Tibial artery (tissue), 4 donors: ENCODE measurements at regions not wholly inside any gene's neighbourhood (a gene's known extent, or its start where the extent isn't known, plus 50 kb on each side); places are given as distances from the start of the nearest gene placed in this dataset.

ENCODE experiments used
- DNase-seq, 2 donors: peaks; one replicate each; pipeline ENCODE4 v3.0.0-alpha.2; 2019
- H3K27ac ChIP-seq, 2 donors: fragments of 200-600 bp; sonication (generic) in 1 of 2; 1 replicate in 1 of 2; 2 replicates in 1 of 2; pipeline ENCODE4 v1.5.1; 2018 to 2019; ENCODE audit warnings: mild to moderate bottlenecking in 1 of 2
- H3K27me3 ChIP-seq, 2 donors: fragments of 200-600 bp; sonication (generic) in 1 of 2; one replicate each; pipeline versions ENCODE4 v1.5.1 to v1.6.0; 2016 to 2019
- H3K36me3 ChIP-seq, 3 donors: fragments of 200-600 bp; sonication (generic) in 2 of 3; one replicate each; pipeline ENCODE4 v1.5.1; 2016 to 2019; ENCODE audit warnings: mild to moderate bottlenecking in 2 of 3
- H3K4me1 ChIP-seq, 4 donors: fragments of 200-600 bp; sonication (generic) in 2 of 4; 1 replicate in 3 of 4; 2 replicates in 1 of 4; pipeline ENCODE4 v1.5.1; 2016 to 2019
- H3K4me3 ChIP-seq, 2 donors: fragments of 200-600 bp; sonication (generic) in 1 of 2; 1 replicate in 1 of 2; 2 replicates in 1 of 2; pipeline ENCODE4 v1.5.1; 2018 to 2019; ENCODE audit warnings: mild to moderate bottlenecking in 2 of 2
- H3K9me3 ChIP-seq, 3 donors: fragments of 200-600 bp; sonication (generic) in 1 of 3; one replicate each; pipeline ENCODE4 v1.5.1; 2016 to 2019
- CTCF ChIP-seq, 2 experiments: fragments of 200-600 bp in 1 of 2; fragments of 450-650 bp in 1 of 2; IDR thresholded peaks; one replicate each; pipeline ENCODE4 v1.5.1; 2017 to 2019; ENCODE audit warnings: antibody characterized with exemption in 2 of 2, mild to moderate bottlenecking in 1 of 2, moderate library complexity in 1 of 2
- intact Hi-C: fragments of 100-400 bp; cut with DNase I; formaldehyde crosslinking; loops from one replicate; pipeline ENCODE4 v1.15.0; 2023; ENCODE audit warnings: low total_unique reads

GRCh38 chr2:128622955-128623620, 304.4 kb upstream of the HS6ST1 start:
- Histone ChIP-seq H3K4me3 (no peak overlapping the region), H3K36me3 (no peaks in the 10 kb centered on the region), H3K4me1 (peaks cover 0 to 5% (median 0%) of the 10 kb centered on the region in 4 donors), H3K27me3 (no peaks in the 10 kb centered on the region), H3K9me3 (no peaks in the 10 kb centered on the region), H3K27ac (no peak overlapping the region)
- DNase-seq = no peak
- TF ChIP-seq CTCF (IDR thresholded peaks at IDR 0.05) = no peak
- intact Hi-C loops = no loop called here

- intact Hi-C loops = no loop called here
- no peak for DNase-seq
- H3K4me3 ChIP-seq = no peak overlapping the region
- H3K4me1 ChIP-seq = peaks cover 0 to 5% (median 0%) of the 10 kb centered on the region in 4 donors
- TF ChIP-seq CTCF (IDR thresholded peaks at IDR 0.05) = no peak
- no peaks in the 10 kb centered on the region for H3K27me3 ChIP-seq
- no peaks in the 10 kb centered on the region for H3K36me3 ChIP-seq
- H3K9me3 ChIP-seq = no peaks in the 10 kb centered on the region
- H3K27ac ChIP-seq = no peak overlapping the region
Observed at GRCh38 chr2:128623776-128624761, 305.4 kb upstream of the HS6ST1 start.

- Histone ChIP-seq H3K4me1 (peaks cover 0 to 5% (median 0%) of the 10 kb centered on the region in 4 donors), H3K4me3 (no peak overlapping the region), H3K9me3 (no peaks in the 10 kb centered on the region), H3K27ac (no peak overlapping the region), H3K27me3 (no peaks in the 10 kb centered on the region), H3K36me3 (no peaks in the 10 kb centered on the region)
- DNase-seq = no peak
- intact Hi-C loops = no loop called here
- TF ChIP-seq CTCF (IDR thresholded peaks at IDR 0.05) = no peak
Observed at GRCh38 chr2:128624956-128625355, 306.3 kb upstream of the HS6ST1 start.

GRCh38 chr2:128625421-128625820, 306.8 kb upstream of the HS6ST1 start:
- DNase-seq = no peak
- Histone ChIP-seq H3K4me3 (no peak overlapping the region), H3K27ac (no peak overlapping the region), H3K36me3 (no peaks in the 10 kb centered on the region), H3K4me1 (peaks cover 0 to 5% (median 0%) of the 10 kb centered on the region in 4 donors), H3K9me3 (no peaks in the 10 kb centered on the region), H3K27me3 (no peaks in the 10 kb centered on the region)
- intact Hi-C loops = no loop called here
- no peak for TF ChIP-seq CTCF (IDR thresholded peaks at IDR 0.05)

GRCh38 chr2:128625963-128626759, 307.5 kb upstream of the HS6ST1 start:
- no peaks in the 10 kb centered on the region for H3K27me3 ChIP-seq
- peak in 1 of 2 donors; percentile 38 for DNase-seq
- no peaks in the 10 kb centered on the region for H3K9me3 ChIP-seq
- no peaks in the 10 kb centered on the region for H3K36me3 ChIP-seq
- no peak for TF ChIP-seq CTCF (IDR thresholded peaks at IDR 0.05)
- H3K27ac ChIP-seq = no peak overlapping the region
- intact Hi-C loops = no loop called here
- H3K4me3 ChIP-seq = no peak overlapping the region
- peaks cover 0 to 5% (median 0%) of the 10 kb centered on the region in 4 donors for H3K4me1 ChIP-seq
